ENCODE measurements at regions not wholly inside any gene's neighbourhood (a gene's known extent, or its start where the extent isn't known, plus 50 kb on each side); places are given as distances from the start of the nearest gene placed in this dataset.

- TF ChIP-seq CTCF (IDR thresholded peaks at IDR 0.05) (no peak), POLR2A (IDR thresholded peaks at IDR 0.05) (no peak)
These were observed 188.6 kb upstream of the EPHA3 start for GRCh38 chr3:88918841-88919240.
